Neural progenitor cell (in vitro differentiated cells): ENCODE measurements at regions not wholly inside any gene's neighbourhood (a gene's known extent, or its start where the extent isn't known, plus 50 kb on each side); places are given as distances from the start of the nearest gene placed in this dataset.

Experiments
- CTCF ChIP-seq: fragments of 200-600 bp; sonication (generic); IDR thresholded peaks from 2 replicates; pipeline ENCODE4 v1.5.1; 2017; ENCODE audit warnings: antibody characterized with exemption, mild to moderate bottlenecking
- EZH2phosphoT487 ChIP-seq: fragments of 200-600 bp; sonication (generic); IDR thresholded peaks from 2 replicates; pipeline ENCODE4 v1.6.1; 2017; ENCODE audit warnings: antibody characterized with exemption

- TF ChIP-seq CTCF (no peak), EZH2phosphoT487 (no peak)
Measured at GRCh38 chr9:24824607-24825006, 278.9 kb upstream of the IZUMO3 start.
